ENCODE measurements at regions not wholly inside any gene's neighbourhood (a gene's known extent, or its start where the extent isn't known, plus 50 kb on each side); places are given as distances from the start of the nearest gene placed in this dataset.

DNA sequence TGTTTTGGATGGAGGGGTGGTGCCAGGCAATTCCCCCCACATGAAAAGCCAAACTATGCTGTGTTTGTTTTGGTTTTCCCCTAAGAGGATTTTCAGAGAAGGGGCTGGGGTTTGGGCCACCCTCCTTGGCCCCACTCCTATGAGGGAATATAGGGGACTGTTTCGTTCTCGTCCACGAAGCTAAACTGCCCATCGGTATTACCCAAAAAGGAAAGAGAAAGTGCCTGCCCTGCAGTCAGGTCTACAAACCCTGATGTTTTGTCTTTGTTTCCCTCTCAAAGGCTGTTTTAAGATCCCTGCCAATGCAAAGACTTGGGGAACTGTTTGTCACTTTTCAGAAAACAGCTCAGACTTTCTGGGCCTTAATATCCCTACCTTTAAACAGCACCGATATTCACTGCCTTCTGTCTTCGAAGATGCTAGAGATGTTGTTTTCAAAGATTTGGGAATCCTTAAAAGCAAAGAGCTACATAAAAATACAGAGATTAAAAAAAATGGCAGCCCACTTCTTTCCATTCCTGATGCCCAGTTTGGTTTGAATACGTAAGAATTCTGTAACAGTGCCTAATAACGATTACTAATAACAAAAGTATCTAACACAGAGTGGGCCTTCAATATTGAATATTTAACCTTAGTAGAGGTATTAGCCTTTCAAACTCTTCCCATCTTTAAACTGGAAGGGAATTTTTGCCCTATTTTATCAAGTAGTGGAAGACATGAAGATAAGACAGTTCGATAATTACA lies 518.4 kb downstream of the MED13L start:
- no peak for DNase-seq

DNA sequence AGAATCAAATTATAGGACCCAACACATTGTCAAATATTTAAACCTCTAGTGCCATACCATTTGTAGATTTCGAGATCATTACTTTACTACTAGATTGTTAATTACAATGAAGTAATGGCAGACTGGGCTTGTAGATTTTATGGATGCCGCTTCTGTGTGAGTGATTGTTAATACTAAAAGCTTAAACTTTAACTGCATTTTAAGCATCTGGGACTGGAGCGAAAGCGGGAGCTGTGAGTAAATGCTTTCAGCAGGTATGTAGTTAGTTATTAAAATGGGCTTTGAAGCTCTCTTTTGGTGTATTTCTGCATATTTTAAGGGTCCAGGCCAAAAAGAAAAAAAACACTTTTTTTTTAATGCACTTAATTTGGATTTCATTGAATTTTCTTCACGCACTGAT lies 519.3 kb downstream of the MED13L start:
- no peak for DNase-seq

DNA sequence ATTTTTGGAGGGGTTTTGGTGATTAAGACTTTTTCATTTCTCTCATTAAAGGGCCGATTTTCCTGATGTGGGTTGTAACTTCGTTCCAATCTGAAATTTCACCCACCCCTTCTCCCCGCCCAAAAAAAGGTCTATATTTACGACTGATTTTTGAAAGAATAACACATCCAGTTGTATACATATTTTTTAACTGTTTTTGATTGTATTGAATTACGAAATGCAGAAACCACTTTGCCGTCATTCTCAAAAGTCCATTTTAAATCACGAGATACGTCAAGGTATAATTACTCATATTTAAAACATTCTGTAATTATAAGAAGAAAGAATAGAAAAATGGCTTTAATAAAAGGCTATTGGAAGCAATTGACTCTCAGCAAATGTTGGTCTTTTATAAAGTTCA lies 520.7 kb downstream of the MED13L start:
- DNase-seq = no peak

DNA sequence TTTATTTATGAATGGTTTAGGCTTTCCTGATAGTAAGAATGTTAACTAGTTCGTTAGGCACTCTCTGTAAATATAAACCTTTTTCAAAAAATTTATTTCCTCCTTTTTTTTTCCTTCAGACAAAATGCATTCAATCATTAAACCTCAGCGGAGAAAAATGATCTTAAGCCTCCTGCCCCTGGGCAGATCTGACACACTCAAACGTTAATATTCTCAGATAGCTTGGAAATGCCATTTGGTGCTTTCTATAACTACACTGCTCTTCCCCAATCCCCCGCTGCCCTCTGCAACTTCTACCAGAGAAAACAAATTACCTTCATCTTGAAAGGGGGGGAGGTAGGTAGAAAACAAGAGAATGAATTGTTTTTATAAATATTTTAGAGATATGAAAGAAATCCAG lies 521.2 kb downstream of the MED13L start:
- no peak for DNase-seq

DNA sequence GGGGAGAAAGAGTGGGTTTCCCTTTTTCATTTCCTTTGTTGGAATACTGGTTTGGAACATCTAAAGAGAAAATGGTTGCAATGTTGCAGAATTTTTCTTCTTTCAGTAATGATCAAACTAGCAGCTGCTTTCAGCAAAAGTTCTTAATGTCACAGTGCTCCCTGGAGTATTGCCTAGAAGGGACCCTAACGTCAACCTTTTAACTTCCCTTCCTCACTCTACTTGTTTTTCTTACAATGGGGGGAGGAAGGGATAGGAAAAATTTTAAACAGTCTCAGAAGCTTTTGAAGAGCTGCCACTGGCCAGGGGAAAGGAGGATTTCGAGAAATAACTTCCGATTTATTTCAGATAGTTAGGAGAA lies 521.8 kb downstream of the MED13L start:
- DNase-seq = no peak

DNA sequence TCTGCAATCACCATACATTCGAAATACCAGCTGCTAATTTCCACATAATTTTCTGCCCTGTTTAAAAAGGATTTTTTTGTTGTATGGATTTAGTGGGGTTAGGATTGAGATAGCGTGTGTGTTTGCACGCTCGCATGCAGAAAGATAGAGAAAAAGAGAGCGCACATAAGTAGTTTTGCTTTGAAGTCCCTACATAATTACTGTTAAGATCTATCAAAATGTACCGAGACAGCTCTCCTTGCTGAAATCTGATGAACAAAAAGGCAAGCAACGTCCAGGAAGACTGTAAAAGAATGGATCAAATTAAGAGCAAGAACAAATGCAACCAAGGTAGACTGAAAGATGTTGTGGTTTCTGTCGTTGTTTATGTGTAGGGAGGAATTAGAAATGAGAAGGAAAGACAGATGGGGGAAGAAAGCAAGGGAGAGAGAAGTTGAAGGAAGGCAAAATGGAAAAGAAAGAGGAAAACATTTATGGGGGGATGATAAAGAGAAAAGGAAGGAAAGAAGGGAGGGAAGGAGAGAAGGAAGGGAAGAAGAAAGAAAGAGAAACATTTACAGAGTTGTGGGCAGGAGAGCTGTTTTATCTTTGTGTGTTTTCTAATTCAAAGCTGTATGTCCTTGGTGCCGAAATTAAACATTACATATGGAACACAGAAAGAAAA lies 522.3 kb downstream of the MED13L start:
- no peak for DNase-seq

DNA sequence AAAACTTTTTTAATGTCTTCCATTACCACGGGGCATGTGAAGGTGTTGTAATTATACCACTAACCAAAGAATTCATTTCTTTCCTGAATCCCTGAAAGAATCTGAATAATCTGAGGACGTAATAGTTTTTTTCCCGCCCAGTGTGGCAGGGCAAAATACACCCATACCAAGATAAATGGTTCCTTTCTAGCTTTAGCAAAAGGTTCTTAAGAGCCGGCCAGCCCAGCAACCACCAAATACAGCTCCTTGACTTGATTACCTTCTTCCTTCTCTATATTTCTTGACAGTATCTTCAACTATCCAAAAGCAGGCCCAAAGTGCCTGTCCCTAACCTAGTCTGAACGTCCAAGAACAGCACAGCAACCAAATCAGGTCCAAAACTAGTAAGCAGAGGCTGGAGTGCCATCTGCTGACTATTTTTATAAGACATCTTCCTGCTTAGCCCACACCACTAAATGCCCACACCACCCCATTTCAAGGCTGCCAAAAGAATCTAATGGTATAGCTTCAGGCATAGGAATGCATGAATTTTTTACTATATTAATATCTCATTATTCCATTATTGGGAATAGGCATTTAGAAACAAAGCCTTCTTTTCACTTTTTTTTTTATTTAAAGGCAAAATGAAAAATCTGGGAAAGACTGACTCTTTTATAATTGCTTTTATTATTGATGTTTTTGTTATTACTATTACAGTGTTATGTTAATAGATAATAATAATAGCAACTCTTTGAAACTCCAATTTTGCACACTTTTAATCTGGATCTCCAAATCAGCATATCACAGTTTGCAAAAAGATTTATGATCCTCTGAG lies 524.4 kb downstream of the MED13L start:
- DNase-seq = peak in 1 of 2 experiments; percentile 3

DNA sequence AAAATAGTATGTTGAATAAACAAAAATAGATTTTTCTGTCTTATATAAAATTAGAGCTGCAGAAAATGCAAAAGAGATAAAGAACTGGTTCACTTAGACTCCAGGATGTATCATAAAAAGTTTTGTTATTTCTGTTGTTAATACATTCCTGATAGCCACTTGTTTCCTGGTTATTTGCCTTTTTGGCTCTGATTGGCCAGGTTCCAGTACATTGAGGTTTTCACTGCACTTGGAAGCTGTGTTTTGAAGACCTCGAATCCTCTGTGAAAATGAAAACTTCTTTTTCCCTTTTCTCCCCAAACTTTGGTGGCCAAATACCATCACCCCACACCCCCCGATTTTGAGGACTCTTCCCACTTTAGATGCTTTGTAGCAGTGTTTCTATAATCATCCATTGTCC lies 525.3 kb downstream of the MED13L start:
- DNase-seq = no peak

DNA sequence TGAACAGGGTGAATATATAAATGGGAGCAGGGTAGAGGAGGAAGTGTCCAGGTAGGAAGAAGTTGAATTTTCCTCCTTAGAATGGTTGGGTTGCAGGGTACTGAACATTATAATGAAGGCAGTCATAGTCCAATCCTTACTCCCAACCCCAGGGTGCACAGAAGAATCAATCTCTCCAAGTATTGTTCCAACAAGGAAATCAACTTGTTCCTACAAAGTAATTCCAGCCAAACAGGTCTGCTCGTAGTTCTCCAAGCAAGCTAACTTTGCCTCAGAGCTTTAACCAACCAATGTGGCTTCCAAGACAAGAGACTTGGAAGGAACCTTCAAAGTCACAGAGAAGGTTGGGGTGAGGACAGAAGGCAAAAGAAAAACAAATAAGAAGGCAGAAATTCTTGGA lies 527.2 kb downstream of the MED13L start:
- DNase-seq = no peak

DNA sequence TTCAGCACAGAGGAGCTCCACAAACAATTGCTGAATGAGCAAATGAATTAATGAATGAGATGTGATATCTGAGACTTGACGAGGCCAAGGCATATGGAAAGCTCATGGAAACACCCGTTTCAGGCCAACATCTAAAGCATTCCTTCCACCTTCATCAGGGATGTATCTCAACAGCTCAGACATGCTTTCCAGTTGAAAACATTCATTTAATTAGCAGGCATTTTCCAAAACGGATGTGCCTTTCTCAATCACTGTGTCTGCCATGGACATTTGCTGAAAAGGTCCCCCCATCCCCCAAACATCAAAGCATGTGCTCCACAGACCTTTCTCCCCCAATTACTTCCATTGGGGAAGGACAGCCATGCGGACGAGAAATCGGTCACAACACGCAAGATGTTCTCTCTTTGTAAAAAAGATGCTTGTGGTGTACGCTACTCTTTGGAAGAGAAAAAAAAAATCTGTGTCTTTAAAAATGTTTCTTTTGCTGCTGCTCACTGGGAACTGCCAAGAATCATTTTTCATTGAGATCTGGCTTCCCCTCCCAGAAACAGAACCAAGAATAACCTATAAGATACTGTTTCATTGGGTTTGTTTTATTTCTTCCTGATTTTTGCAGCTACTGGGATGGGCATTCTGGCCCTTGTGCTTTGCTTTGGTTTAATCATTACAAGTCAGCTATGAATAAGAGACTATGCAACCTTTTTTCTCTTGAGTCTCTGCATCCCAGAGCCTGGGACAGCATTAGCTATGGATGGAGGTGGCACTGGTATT lies 528.2 kb downstream of the MED13L start:
- no peak for DNase-seq

DNA sequence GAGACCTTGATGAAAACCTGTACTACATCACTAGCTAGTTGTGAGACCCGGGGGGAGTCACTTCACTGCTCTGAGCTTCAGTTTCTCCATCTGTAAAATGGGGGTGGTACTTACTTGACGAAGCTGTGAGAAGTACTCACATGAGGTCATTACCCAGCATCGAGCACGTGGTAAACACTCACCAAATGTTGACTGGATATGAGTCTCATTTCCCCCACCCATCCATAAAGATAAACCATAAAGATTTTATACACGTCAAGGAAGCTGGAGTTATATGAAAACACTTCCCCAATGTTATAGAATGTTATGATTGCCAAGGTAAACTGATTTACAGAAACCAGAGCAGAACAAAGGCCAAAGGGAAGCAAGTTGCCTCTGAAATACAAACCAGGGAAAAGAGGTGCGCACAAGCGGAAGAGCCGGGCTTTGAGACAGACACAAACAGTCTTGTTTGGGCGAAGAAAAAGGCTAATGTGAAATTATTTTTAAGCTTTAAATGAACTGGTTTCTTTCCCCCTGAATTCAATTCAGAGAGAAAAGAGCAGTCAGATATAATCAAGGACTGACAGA lies 536.8 kb downstream of the MED13L start:
- no peak for DNase-seq

DNA sequence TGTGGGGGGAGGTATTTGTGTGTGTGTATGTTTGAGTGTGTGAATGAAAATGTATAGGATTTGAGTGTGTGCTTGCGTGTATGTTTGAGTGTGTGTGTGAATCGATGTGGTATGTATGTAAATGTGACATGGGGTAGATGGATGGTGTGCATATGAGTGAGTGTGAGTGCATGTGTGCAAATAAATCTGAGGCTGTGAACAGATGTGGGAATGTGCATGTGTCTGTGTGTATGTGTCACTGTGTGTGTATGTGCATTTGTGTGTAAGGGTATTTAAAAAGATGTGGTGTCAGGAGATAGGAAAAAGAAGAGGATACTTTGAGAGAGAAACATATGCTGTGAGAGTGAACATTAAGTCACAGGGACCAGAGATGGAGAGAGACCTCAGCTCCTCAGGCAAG lies 539.6 kb downstream of the MED13L start:
- no peak for DNase-seq

DNA sequence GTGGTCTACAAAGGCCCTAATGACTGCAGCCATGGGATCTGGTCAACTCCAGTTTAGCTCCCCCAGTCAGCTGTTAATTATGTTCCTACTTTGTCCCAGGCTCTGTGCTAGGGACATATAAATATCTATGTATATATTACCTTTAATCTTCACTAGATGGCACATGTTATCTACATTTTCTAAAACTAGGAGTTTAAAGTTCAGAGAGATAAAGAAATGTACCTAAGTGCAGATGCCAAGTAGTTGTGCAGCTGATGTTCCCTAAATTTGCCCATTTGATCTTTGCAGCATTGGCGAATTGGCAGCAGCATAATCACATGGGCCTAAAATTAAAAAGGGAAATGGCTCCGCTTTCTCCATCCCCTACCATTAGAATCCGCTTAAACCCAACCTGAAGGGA lies 541.1 kb downstream of the MED13L start:
- DNase-seq = no peak

DNA sequence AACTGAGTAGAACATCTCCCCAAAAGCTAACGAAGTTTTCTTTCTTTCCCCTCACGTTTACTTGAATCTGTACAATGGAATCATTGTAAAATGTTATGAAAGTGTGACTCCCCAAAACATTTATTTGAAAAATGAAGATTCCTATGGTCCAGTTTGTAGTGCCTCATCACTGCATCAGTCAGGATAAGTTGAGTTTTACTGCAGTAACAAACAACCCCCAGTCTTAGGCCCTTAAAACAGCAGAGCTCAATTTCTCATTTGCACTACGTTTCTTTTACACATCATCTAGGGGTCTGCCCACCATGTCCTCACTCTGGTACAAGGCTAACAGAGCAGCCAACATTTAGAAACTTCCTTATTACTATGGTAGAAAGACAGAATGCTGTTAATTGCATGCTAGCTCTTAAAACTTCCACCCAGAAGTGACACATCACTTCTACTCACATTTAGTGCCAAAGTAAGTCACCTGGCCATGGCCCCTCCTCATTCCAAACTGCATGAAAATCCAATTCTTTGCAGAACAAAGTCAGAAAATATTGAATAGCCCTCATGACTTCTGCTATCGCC lies 546.4 kb downstream of the MED13L start:
- no peak for DNase-seq

DNA sequence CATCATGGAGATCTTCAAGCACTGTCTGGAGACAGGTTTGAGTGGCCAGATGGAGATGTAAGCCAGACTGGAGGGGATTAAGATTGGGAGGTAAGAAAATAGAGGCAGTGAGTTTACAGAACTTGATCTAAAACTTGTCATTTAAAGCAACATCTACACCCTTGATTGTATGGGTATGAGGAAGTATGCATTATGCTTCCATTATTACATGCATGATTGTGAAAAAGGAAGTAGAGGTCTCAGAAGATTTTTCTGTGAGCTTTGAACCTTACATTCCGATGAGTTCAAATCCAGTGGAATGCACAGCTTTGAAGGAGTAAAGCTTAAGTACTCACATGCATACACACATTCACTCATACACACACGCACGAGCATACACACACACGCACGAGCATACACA lies 550.8 kb downstream of the MED13L start:
- DNase-seq = no peak

DNA sequence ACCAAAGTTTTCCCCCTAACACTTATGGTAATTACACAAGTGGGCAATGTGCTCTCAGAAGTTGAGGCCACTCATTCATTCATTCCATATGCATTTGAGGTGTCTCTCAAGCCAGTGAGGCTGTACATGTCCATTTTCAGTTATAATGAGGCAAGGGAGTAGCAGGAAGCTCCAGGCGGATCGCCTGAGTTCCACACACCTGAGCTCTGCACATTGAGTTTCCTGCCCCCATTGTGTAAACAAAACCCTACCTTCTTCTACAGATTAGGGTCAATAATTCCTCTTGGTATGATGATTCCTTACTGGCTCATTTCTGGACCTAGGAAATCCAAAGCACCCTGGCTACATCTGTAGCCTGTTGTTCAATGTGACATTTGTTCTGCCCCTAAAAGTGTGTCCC lies 555.3 kb downstream of the MED13L start:
- no peak for DNase-seq

DNA sequence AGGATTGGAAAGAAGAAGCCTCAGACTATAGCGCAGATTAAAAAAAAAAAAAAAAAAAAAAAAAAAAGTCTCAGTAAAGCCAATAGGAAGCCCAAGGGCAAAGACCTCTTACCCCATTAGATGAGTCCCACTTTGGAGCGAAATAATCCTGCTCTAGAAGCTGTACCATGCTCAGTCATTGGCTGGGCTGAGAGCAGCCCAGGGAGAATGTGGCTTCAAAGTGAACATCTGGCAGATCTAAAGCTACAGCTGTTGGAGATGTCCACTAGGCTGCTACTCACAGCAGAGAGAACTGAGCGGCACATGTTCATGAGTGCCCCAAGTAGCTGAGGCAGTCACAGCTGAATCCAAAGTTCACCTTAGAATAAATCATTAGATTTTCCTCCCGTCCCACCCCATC lies 560.9 kb downstream of the MED13L start:
- no peak for DNase-seq

DNA sequence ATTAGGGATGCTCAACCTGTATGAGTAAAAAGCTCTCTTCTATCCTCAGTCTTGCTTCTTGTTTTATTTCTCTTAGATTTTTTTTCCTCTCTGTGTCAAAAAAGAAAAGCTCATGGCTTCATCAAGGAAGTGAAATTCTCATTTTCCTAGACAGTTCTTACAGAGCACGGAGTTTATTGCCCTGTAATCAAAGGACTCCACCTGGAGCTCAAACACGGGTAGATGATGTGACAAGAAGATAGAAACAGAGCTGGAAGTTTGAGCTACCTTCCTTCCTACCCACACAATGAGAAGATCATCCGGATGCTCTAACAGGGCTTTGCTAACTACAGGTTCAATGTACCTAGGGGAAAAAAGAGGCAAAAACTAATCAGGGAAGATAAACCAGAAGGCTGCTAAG lies 564.8 kb downstream of the MED13L start:
- no peak for DNase-seq

DNA sequence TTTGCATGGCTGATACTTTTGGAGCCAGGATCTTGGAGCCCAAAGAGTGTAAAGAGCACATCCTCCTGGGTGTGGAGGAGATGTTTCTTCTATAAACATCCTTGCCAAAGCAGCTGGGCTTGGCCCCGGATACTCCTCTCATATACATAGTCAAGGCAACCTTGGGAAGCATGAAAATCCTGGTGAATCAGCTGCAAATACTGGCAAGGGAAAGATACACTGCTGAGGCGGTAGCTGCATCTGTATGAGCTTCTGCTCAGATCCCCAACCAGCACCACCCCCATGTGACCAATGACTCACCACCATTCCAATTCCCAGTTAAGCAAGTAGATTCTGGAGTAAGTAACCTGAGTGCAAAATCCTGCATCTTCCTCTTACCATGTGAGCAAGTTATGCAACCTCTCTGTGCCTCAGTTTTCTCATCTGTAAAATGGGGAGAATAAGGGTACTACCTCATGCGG lies 567.4 kb downstream of the MED13L start:
- no peak for DNase-seq

DNA sequence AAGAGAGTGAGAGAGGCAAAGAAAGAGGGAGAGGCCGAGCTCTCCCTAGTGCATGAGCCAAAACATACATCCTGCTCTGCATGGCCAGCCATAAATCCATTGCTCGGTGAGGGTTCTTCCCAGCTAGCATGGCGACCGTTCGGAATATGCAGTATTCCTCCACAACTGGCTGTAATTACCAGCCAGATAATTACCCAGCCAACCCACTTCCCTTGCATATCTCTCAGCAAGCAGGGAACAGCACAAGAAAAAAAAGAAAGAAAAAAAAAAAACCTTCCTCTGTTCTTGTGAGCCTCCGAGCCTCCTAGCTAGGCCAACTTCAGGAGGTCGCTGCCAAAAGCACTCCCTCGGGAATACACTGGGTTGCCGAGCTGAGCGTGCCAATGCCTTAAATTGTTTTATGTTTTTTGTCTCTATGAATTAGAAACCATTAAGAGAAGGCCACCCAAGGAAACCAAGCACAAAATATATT lies 567.9 kb downstream of the MED13L start:
- DNase-seq = no peak

DNA sequence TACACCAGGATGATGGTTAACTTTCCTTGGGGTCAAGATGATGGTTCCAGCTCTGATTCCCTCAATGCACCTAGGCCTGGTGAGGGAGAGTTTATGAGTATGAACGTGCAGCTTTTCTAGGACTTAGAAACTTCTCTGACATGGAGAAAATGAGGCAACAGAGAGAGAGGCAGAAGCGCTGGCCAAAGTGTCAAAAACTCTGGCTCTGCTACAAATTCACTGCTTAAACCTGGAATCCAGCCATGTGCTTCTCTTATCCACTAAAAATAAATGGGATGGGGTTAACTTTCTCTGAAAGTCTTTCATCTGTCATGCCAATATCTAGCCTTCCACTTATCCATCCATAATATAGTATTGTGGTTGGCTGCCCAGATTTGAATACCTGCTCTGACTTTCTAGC lies 568.7 kb downstream of the MED13L start:
- DNase-seq = no peak

DNA sequence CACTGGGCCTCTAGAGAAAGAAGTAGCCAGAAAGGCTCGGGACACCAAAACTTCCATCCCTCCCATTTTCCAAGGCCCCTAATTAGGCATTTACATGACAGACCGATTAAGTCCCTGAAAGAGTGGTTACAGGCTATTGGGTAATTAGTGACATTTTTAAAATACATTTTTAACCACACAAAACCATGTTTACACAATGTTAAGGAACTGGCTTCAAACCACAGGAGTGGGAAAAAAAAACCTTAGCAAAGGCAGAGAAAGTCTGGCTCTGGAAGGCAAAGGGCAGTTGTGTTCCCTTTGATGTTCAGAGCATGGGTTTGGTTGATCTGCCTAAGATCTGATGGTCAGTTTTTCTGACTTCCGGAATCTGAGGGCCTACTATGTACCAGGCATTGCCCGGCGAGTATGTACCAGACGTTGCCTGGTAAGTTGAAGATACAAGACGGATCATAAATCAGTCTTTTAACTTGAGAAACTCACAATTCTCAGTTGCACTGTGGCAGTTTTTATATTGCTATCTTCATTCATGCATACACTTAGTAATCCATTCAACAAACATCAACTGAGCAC lies 576.5 kb downstream of the MED13L start:
- no peak for DNase-seq
